ENCODE measurements at regions not wholly inside any gene's neighbourhood (a gene's known extent, or its start where the extent isn't known, plus 50 kb on each side); places are given as distances from the start of the nearest gene placed in this dataset.

- Histone ChIP-seq H2AFZ (ENCODE audit: insufficient read depth, low read depth, low read length, poor library complexity, severe bottlenecking) (no peak overlapping the region), H3K27ac (ENCODE audit: low read depth in 1 of 2, low read length in 2 of 2) (no peak overlapping the region), H3K4me1 (ENCODE audit: control insufficient read depth in 1 of 2, insufficient read depth in 2 of 2, low read length in 2 of 2) (no peaks in the 10 kb centered on the region), H3K9me3 (replicated peaks in 1 of 2; ENCODE audit: control insufficient read depth in 1 of 2, insufficient read depth in 1 of 2, low read length in 2 of 2) (no peaks in the 10 kb centered on the region), H3K4me3 (replicated peaks in 1 of 3; ENCODE audit: low read depth in 2 of 3, low read length in 3 of 3) (no peak overlapping the region), H3K79me2 (ENCODE audit: insufficient read depth, low read length) (no peaks in the 10 kb centered on the region), H3K4me2 (replicated peaks; ENCODE audit: extremely low read depth, low read length, poor library complexity, severe bottlenecking) (no peak overlapping the region), H3K27me3 (ENCODE audit: control insufficient read depth in 2 of 2, insufficient read depth in 2 of 2, low read length in 2 of 2) (no peaks in the 10 kb centered on the region), H3K9ac (ENCODE audit: insufficient read depth, low read length, poor library complexity, severe bottlenecking) (no peak overlapping the region), H4K20me1 (ENCODE audit: insufficient read depth, low read length) (no peaks in the 10 kb centered on the region), H3K36me3 (replicated peaks in 1 of 2; ENCODE audit: control insufficient read depth in 1 of 2, insufficient read depth in 2 of 2, low read length in 2 of 2) (no peaks in the 10 kb centered on the region)
- Mint-ChIP-seq H3K27me3 (ENCODE audit: low read depth in 3 of 3) (peaks cover 0 to 3% (median 2%) of the 10 kb centered on the region in 3 donors), H3K36me3 (no peaks in the 10 kb centered on the region), H3K4me3 (no peak overlapping the region), H3K27ac (no peak overlapping the region), H3K4me1 (no peaks in the 10 kb centered on the region), H3K9me3 (peaks cover 2 to 11% (median 8%) of the 10 kb centered on the region in 7 donors)
- 80% methylated on average over 1 of the region's 3 CpGs for WGBS (ENCODE audit: insufficient coverage)
- DNase-seq, result no peak
- TF ChIP-seq CTCF (IDR thresholded peaks at IDR 0.05), result no peak
- intact Hi-C loops (cut with micrococcal nuclease), result no loop called here
Measured at GRCh38 chr5:34550964-34551363, 105.2 kb upstream of the RAI14 start.

GRCh38 chr5:34551911-34552433 is 104.2 kb upstream of the RAI14 start:
- WGBS (ENCODE audit: insufficient coverage), result 100% methylated on average over 2 of the region's 4 CpGs
- H3K4me3 Mint-ChIP-seq, result no peak overlapping the region
- DNase-seq, result no peak
- H3K27ac ChIP-seq (ENCODE audit: low read depth in 1 of 2, low read length in 2 of 2), result no peak overlapping the region
- H3K4me1 ChIP-seq (ENCODE audit: control insufficient read depth in 1 of 2, insufficient read depth in 2 of 2, low read length in 2 of 2), result no peaks in the 10 kb centered on the region
- TF ChIP-seq CTCF (IDR thresholded peaks at IDR 0.05), result no peak
- H3K27ac Mint-ChIP-seq, result no peak overlapping the region
- H3K79me2 ChIP-seq (ENCODE audit: insufficient read depth, low read length), result no peaks in the 10 kb centered on the region
- H3K4me3 ChIP-seq (replicated peaks in 1 of 3; ENCODE audit: low read depth in 2 of 3, low read length in 3 of 3), result no peak overlapping the region
- H4K20me1 ChIP-seq (ENCODE audit: insufficient read depth, low read length), result no peaks in the 10 kb centered on the region
- H3K4me1 Mint-ChIP-seq, result no peaks in the 10 kb centered on the region
- intact Hi-C loops (cut with micrococcal nuclease), result no loop called here
- H3K27me3 ChIP-seq (ENCODE audit: control insufficient read depth in 2 of 2, insufficient read depth in 2 of 2, low read length in 2 of 2), result no peaks in the 10 kb centered on the region
- no peak overlapping the region for H3K4me2 ChIP-seq (replicated peaks; ENCODE audit: extremely low read depth, low read length, poor library complexity, severe bottlenecking)
- peaks cover 0 to 3% (median 2%) of the 10 kb centered on the region in 3 donors for H3K27me3 Mint-ChIP-seq (ENCODE audit: low read depth in 3 of 3)
- no peak overlapping the region for H3K9ac ChIP-seq (ENCODE audit: insufficient read depth, low read length, poor library complexity, severe bottlenecking)
- no peak overlapping the region for H2AFZ ChIP-seq (ENCODE audit: insufficient read depth, low read depth, low read length, poor library complexity, severe bottlenecking)
- peaks cover 2 to 6% (median 5%) of the 10 kb centered on the region in 7 donors for H3K9me3 Mint-ChIP-seq
- H3K36me3 Mint-ChIP-seq, result no peaks in the 10 kb centered on the region
- no peaks in the 10 kb centered on the region for H3K9me3 ChIP-seq (replicated peaks in 1 of 2; ENCODE audit: control insufficient read depth in 1 of 2, insufficient read depth in 1 of 2, low read length in 2 of 2)
- H3K36me3 ChIP-seq (replicated peaks in 1 of 2; ENCODE audit: control insufficient read depth in 1 of 2, insufficient read depth in 2 of 2, low read length in 2 of 2), result no peaks in the 10 kb centered on the region

Measured in CD14-positive monocyte (primary cell).